Erythroblast (primary cell): ENCODE measurements at regions not wholly inside any gene's neighbourhood (a gene's known extent, or its start where the extent isn't known, plus 50 kb on each side); places are given as distances from the start of the nearest gene placed in this dataset.
"Not testable (repeated sequence)": the region's sequence is repeated elsewhere in the genome, so short reads cannot be mapped to it uniquely, and the experiment has no call there.

Experiments used
- GATA1 ChIP-seq: IDR thresholded peaks from 2 replicates; pipeline ENCODE4 v1.6.1; 2011; ENCODE audit warnings: low read depth, mild to moderate bottlenecking, control low read depth, low read length, moderate library complexity
- POLR2A ChIP-seq: IDR thresholded peaks from 2 replicates; pipeline ENCODE4 v1.6.1; 2011; ENCODE audit warnings: mild to moderate bottlenecking, low read length

DNA sequence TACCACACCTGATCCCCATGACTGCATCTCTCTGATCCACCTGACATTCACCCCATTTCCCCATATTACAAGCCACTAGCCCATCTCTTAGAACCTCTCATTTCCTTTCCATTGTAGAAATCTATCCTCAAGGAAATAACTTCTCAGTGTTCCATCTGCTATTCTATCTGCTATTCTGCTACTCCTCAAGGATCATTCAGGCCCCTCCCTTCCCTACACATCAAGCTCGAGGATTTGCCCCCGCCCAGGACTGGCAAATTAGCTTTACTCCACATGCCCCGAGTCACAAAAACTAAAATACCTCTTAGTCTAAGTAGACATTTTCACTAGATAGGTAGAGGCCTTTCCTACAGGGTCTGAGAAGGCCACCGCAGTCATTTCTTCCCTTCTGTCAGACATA lies 517.0 kb downstream of the IRS2 start:
- TF ChIP-seq POLR2A, GATA1: not testable (repeated sequence)
